HepG2 (cell line): ENCODE measurements at regions not wholly inside any gene's neighbourhood (a gene's known extent, or its start where the extent isn't known, plus 50 kb on each side); places are given as distances from the start of the nearest gene placed in this dataset.
A peak's percentile ranks its signal among the peaks of the same experiment; 100 is the strongest.

Experiments
- ATF1 ChIP-seq: IDR thresholded peaks from 2 replicates; pipeline ENCODE4 v1.6.1; 2016; ENCODE audit warnings: mild to moderate bottlenecking, control low read depth
- FLYWCH1 ChIP-seq: sonication (generic); formaldehyde crosslinking; IDR thresholded peaks from 2 replicates; pipeline ENCODE4 v1.8.1; 2023; ENCODE audit warnings: mild to moderate bottlenecking, missing genetic modification reagents
- GTF3A ChIP-seq: sonication (generic); formaldehyde crosslinking; conservative IDR thresholded peaks from 2 replicates; pipeline ENCODE4 v1.4.0; 2020; ENCODE audit warnings: mild to moderate bottlenecking, missing genetic modification reagents
- KLF9 ChIP-seq: IDR thresholded peaks from 2 replicates; pipeline ENCODE4 v1.6.1; 2016; ENCODE audit warnings: low read depth
- MAFF ChIP-seq: IDR thresholded peaks from 2 replicates; pipeline ENCODE4 v1.6.1; 2011; ENCODE audit warnings: low read depth, low read length, improper control_type of control experiment
- MED8 ChIP-seq: sonication (generic); formaldehyde crosslinking; IDR thresholded peaks from 2 replicates; pipeline ENCODE4 v1.8.1; 2023; ENCODE audit warnings: mild to moderate bottlenecking, missing genetic modification reagents; ENCODE audit not compliant: insufficient replicate concordance
- MYC ChIP-seq: sonication (generic); formaldehyde crosslinking; IDR thresholded peaks from 2 replicates; pipeline ENCODE4 v1.9.0; 2021; ENCODE audit warnings: missing genetic modification reagents, borderline replicate concordance
- NFE2 ChIP-seq: sonication (generic); formaldehyde crosslinking; IDR thresholded peaks from 2 replicates; pipeline ENCODE4 v1.4.0; 2020; ENCODE audit warnings: missing genetic modification reagents
- NR2F2 ChIP-seq: IDR thresholded peaks from 2 replicates; pipeline ENCODE4 v1.6.1; 2012; ENCODE audit warnings: low read depth, inconsistent platforms, borderline replicate concordance
- POLR2G ChIP-seq: fragments of 200-400 bp; formaldehyde crosslinking; IDR thresholded peaks from 2 replicates; pipeline ENCODE4 v1.6.1; 2018; ENCODE audit warnings: mild to moderate bottlenecking, low read depth, low read length, moderate library complexity
- RBM22 ChIP-seq: fragments of 200-400 bp; formaldehyde crosslinking; optimal IDR thresholded peaks from 2 replicates; pipeline ENCODE3; 2017; ENCODE audit warnings: mild to moderate bottlenecking, low read length, moderate library complexity
- SMAD3 ChIP-seq: sonication (generic); formaldehyde crosslinking; IDR thresholded peaks from 2 replicates; pipeline ENCODE4 v1.4.0; 2020; ENCODE audit warnings: missing genetic modification reagents
- TFE3 ChIP-seq: IDR thresholded peaks from 2 replicates; pipeline ENCODE4 v1.6.1; 2016
- THYN1 ChIP-seq: sonication (generic); formaldehyde crosslinking; IDR thresholded peaks from 2 replicates; pipeline ENCODE4 v1.8.1; 2023; ENCODE audit warnings: low read depth, mild to moderate bottlenecking, moderate library complexity, missing genetic modification reagents, borderline replicate concordance
- ZBTB34 ChIP-seq: sonication (generic); formaldehyde crosslinking; IDR thresholded peaks from 2 replicates; pipeline ENCODE4 v1.8.0; 2022; ENCODE audit warnings: mild to moderate bottlenecking, missing genetic modification reagents
- ZFP90 ChIP-seq: sonication (generic); formaldehyde crosslinking; IDR thresholded peaks from 2 replicates; pipeline ENCODE4 v1.8.0; 2022; ENCODE audit warnings: missing genetic modification reagents, mild to moderate bottlenecking, inconsistent platforms, borderline replicate concordance
- ZNF180 ChIP-seq: sonication (generic); formaldehyde crosslinking; IDR thresholded peaks from 2 replicates; pipeline ENCODE4 v1.4.0; 2020; ENCODE audit warnings: low read depth, missing genetic modification reagents, borderline replicate concordance
- ZNF24 ChIP-seq: fragments of 450-650 bp; IDR thresholded peaks from 2 replicates; pipeline ENCODE4 v1.6.1; 2017; ENCODE audit warnings: antibody characterized with exemption, mild to moderate bottlenecking
- ZNF503 ChIP-seq: sonication (generic); formaldehyde crosslinking; IDR thresholded peaks from 2 replicates; pipeline ENCODE4 v1.4.0; 2020; ENCODE audit warnings: missing genetic modification reagents
- ZNF83 ChIP-seq: sonication (generic); formaldehyde crosslinking; IDR thresholded peaks from 2 replicates; pipeline ENCODE4 v1.4.0; 2020; ENCODE audit warnings: missing genetic modification reagents, mild to moderate bottlenecking, borderline replicate concordance
- ZNF841 ChIP-seq: sonication (generic); formaldehyde crosslinking; IDR thresholded peaks from 2 replicates; pipeline ENCODE4 v1.8.1; 2023; ENCODE audit warnings: missing genetic modification reagents, borderline replicate concordance
- TF ChIP-seq, protein P1 (sequence below): sonication (generic); formaldehyde crosslinking; IDR thresholded peaks from 2 replicates; pipeline ENCODE4 v1.4.0; 2020; ENCODE audit warnings: missing genetic modification reagents
- TF ChIP-seq, protein P2 (sequence below): conservative IDR thresholded peaks from 2 replicates; pipeline ENCODE4 v1.6.1; 2018; ENCODE audit warnings: missing genetic modification reagents

- peak; percentile 68; the same call in 1 of the 2 replicates for TF ChIP-seq KLF9 (CRISPR knock-in tag)
- TF ChIP-seq NR2F2, result peak; percentile 55; the same call in 1 of the 2 replicates
- TF ChIP-seq ZNF180, result peak; percentile 71; the same call in 1 of the 2 replicates
- TF ChIP-seq POLR2G, result peak; percentile 98
- TF ChIP-seq FLYWCH1 (CRISPR knock-in tag), result peak; percentile 90
- TF ChIP-seq MAFF, result no peak
- TF ChIP-seq GTF3A (CRISPR knock-in tag), result no peak
- peak; percentile 68; the same call in 1 of the 2 replicates for TF ChIP-seq MYC
- TF ChIP-seq NFE2, result no peak
- TF ChIP-seq, protein P1, sequence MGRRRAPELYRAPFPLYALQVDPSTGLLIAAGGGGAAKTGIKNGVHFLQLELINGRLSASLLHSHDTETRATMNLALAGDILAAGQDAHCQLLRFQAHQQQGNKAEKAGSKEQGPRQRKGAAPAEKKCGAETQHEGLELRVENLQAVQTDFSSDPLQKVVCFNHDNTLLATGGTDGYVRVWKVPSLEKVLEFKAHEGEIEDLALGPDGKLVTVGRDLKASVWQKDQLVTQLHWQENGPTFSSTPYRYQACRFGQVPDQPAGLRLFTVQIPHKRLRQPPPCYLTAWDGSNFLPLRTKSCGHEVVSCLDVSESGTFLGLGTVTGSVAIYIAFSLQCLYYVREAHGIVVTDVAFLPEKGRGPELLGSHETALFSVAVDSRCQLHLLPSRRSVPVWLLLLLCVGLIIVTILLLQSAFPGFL (CRISPR knock-in tag), result no peak
- TF ChIP-seq ZNF841 (CRISPR knock-in tag), result 0 out of 2 replicates have a peak, but pooled peaks have one; percentile 57
- TF ChIP-seq, protein P2, sequence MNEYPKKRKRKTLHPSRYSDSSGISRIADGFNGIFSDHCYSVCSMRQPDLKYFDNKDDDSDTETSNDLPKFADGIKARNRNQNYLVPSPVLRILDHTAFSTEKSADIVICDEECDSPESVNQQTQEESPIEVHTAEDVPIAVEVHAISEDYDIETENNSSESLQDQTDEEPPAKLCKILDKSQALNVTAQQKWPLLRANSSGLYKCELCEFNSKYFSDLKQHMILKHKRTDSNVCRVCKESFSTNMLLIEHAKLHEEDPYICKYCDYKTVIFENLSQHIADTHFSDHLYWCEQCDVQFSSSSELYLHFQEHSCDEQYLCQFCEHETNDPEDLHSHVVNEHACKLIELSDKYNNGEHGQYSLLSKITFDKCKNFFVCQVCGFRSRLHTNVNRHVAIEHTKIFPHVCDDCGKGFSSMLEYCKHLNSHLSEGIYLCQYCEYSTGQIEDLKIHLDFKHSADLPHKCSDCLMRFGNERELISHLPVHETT (CRISPR knock-in tag), result peak; percentile 90
- TF ChIP-seq ZNF24, result no peak
- TF ChIP-seq TFE3 (CRISPR knock-in tag), result peak; percentile 57
- peak; percentile 98 for TF ChIP-seq MED8
- peak; percentile 81 for TF ChIP-seq ZFP90 (CRISPR knock-in tag)
- peak; percentile 65; the same call in 1 of the 2 replicates for TF ChIP-seq ATF1 (CRISPR knock-in tag)
- no peak for TF ChIP-seq ZNF503 (CRISPR knock-in tag)
- TF ChIP-seq SMAD3, result peak; percentile 19; the same call in 1 of the 2 replicates
- peak; percentile 78 for TF ChIP-seq RBM22
- TF ChIP-seq THYN1 (CRISPR knock-in tag), result 0 out of 2 replicates have a peak, but pooled peaks have one; percentile 84
- peak; percentile 56; the same call in 1 of the 2 replicates for TF ChIP-seq ZBTB34 (CRISPR knock-in tag)
- peak; percentile 35; the same call in 1 of the 2 replicates for TF ChIP-seq ZNF83 (CRISPR knock-in tag)
Measured at GRCh38 chr6:26196846-26197635, 109.8 kb downstream of the HFE start (continued).
